Liver (tissue), 8 donors: ENCODE measurements at regions not wholly inside any gene's neighbourhood (a gene's known extent, or its start where the extent isn't known, plus 50 kb on each side); places are given as distances from the start of the nearest gene placed in this dataset.

Source experiments
- DNase-seq: peaks from one replicate; pipeline ENCODE4 v3.0.0-alpha.2; 2017; ENCODE audit warnings: low spot score
- H3K27ac ChIP-seq, 2 donors: one replicate each; pipeline ENCODE4 v1.7.0; 2013; ENCODE audit warnings: inconsistent platforms in 2 of 2, low read length in 2 of 2, control low read depth in 1 of 2, low read depth in 1 of 2, mild to moderate bottlenecking in 1 of 2
- H3K27me3 ChIP-seq, 4 donors: one replicate each; pipeline versions ENCODE4 v1.6.1 to v1.7.0; 2013; ENCODE audit warnings: low read length in 3 of 4, inconsistent platforms in 1 of 4, mild to moderate bottlenecking in 1 of 4, moderate library complexity in 1 of 4; ENCODE audit not compliant: control insufficient read depth in 4 of 4, insufficient read depth in 4 of 4
- H3K36me3 ChIP-seq, 4 donors: one replicate each; pipeline versions ENCODE4 v1.6.1 to v1.7.0; 2013; ENCODE audit warnings: low read length in 3 of 4, mild to moderate bottlenecking in 3 of 4, low read depth in 1 of 4, moderate library complexity in 1 of 4; ENCODE audit not compliant: control insufficient read depth in 4 of 4, insufficient read depth in 3 of 4
- H3K4me1 ChIP-seq, 4 donors: one replicate each; pipeline versions ENCODE4 v1.6.1 to v1.7.0; 2013; ENCODE audit warnings: low read length in 3 of 4, mild to moderate bottlenecking in 3 of 4, moderate library complexity in 1 of 4; ENCODE audit not compliant: control insufficient read depth in 4 of 4, insufficient read depth in 4 of 4
- H3K4me3 ChIP-seq, 3 donors: one replicate each; pipeline versions ENCODE4 v1.6.1 to v1.7.0; 2013; ENCODE audit warnings: low read length in 3 of 3, control low read depth in 1 of 3, low read depth in 1 of 3, mild to moderate bottlenecking in 1 of 3
- H3K9ac ChIP-seq, 2 donors: one replicate each; pipeline ENCODE4 v1.7.0; 2013; ENCODE audit warnings: low read length in 2 of 2, mild to moderate bottlenecking in 2 of 2, moderate library complexity in 2 of 2, control low read depth in 1 of 2, low read depth in 1 of 2
- H3K9me3 ChIP-seq, 4 donors: one replicate each; pipeline versions ENCODE4 v1.6.1 to v1.7.0; 2013; ENCODE audit warnings: low read length in 3 of 4; ENCODE audit not compliant: control insufficient read depth in 4 of 4
- EGR1 ChIP-seq, 2 donors: IDR thresholded peaks; 2 replicates each; pipeline ENCODE4 v1.6.1; 2016 to 2018; ENCODE audit warnings: antibody characterized with exemption in 2 of 2, low read depth in 2 of 2
- FOXA1 ChIP-seq: IDR thresholded peaks from 2 replicates; pipeline ENCODE4 v1.6.1; 2016; ENCODE audit warnings: antibody characterized with exemption
- FOXA2 ChIP-seq: IDR thresholded peaks from 2 replicates; pipeline ENCODE4 v1.6.1; 2016; ENCODE audit warnings: antibody characterized with exemption
- GABPA ChIP-seq, 2 donors: IDR thresholded peaks in 1 of 2; conservative IDR thresholded peaks in 1 of 2; 2 replicates each; pipeline ENCODE4 v1.6.1; 2016; ENCODE audit warnings: antibody characterized with exemption in 2 of 2, mild to moderate bottlenecking in 1 of 2, moderate library complexity in 1 of 2
- HNF4A ChIP-seq, 2 donors: conservative IDR thresholded peaks; 2 replicates each; pipeline ENCODE4 v1.6.1; 2016; ENCODE audit warnings: antibody characterized with exemption in 2 of 2, mild to moderate bottlenecking in 2 of 2
- HNF4G ChIP-seq: IDR thresholded peaks from 2 replicates; pipeline ENCODE4 v1.6.1; 2016; ENCODE audit warnings: antibody characterized with exemption
- JUND ChIP-seq, 2 donors: IDR thresholded peaks; 2 replicates each; pipeline ENCODE4 v1.6.1; 2016; ENCODE audit warnings: antibody characterized with exemption in 2 of 2
- NR2F2 ChIP-seq: IDR thresholded peaks from 2 replicates; pipeline ENCODE4 v1.6.1; 2016; ENCODE audit warnings: antibody characterized with exemption
- RAD21 ChIP-seq, 2 donors: IDR thresholded peaks; 2 replicates each; pipeline ENCODE4 v1.6.1; 2016; ENCODE audit warnings: antibody characterized with exemption in 2 of 2, mild to moderate bottlenecking in 2 of 2
- RXRA ChIP-seq, 2 donors: IDR thresholded peaks; 2 replicates each; pipeline ENCODE4 v1.6.1; 2017 to 2018; ENCODE audit warnings: antibody characterized with exemption in 2 of 2, mild to moderate bottlenecking in 1 of 2
- SP1 ChIP-seq: IDR thresholded peaks from 2 replicates; pipeline ENCODE4 v1.6.1; 2018; ENCODE audit warnings: antibody characterized with exemption, mild to moderate bottlenecking
- TAF1 ChIP-seq: conservative IDR thresholded peaks from 2 replicates; pipeline ENCODE4 v1.6.1; 2016; ENCODE audit warnings: antibody characterized with exemption, mild to moderate bottlenecking
- YY1 ChIP-seq: IDR thresholded peaks from 2 replicates; pipeline ENCODE4 v1.6.1; 2016; ENCODE audit warnings: antibody characterized with exemption, mild to moderate bottlenecking
- WGBS: extraction: QIAGEN DNeasy Blood & Tissue Kit; methylation state at CpG from one replicate; pipeline ENCODE4 v1.1.7; 2013; 5-methylcytosine and 5-hydroxymethylcytosine counted together
- TF ChIP-seq, protein P1 (sequence below): fragments of 150-350 bp; IDR thresholded peaks from 2 replicates; pipeline ENCODE4 v1.5.1; 2017; ENCODE audit warnings: improper control_type of control experiment, low read depth, low read length; ENCODE audit not compliant: missing input control
- TF ChIP-seq, protein P2 (sequence below): IDR thresholded peaks from 2 replicates; pipeline ENCODE4 v1.6.1; 2016; ENCODE audit warnings: antibody characterized with exemption
- TF ChIP-seq, protein P3 (sequence below): IDR thresholded peaks from 2 replicates; pipeline ENCODE4 v1.6.1; 2016; ENCODE audit warnings: antibody characterized with exemption
- TF ChIP-seq, protein P4 (sequence below): IDR thresholded peaks from 2 replicates; pipeline ENCODE4 v1.6.1; 2016; ENCODE audit warnings: antibody characterized with exemption, mild to moderate bottlenecking
- TF ChIP-seq, protein P5 (sequence below): IDR thresholded peaks from 2 replicates; pipeline ENCODE4 v1.6.1; 2016; ENCODE audit warnings: antibody characterized with exemption
- donor health status: healthy.
- donor health status: healthy.
- donor health status: healthy.
- donor health status: healthy.
- donor health status: healthy.

DNA sequence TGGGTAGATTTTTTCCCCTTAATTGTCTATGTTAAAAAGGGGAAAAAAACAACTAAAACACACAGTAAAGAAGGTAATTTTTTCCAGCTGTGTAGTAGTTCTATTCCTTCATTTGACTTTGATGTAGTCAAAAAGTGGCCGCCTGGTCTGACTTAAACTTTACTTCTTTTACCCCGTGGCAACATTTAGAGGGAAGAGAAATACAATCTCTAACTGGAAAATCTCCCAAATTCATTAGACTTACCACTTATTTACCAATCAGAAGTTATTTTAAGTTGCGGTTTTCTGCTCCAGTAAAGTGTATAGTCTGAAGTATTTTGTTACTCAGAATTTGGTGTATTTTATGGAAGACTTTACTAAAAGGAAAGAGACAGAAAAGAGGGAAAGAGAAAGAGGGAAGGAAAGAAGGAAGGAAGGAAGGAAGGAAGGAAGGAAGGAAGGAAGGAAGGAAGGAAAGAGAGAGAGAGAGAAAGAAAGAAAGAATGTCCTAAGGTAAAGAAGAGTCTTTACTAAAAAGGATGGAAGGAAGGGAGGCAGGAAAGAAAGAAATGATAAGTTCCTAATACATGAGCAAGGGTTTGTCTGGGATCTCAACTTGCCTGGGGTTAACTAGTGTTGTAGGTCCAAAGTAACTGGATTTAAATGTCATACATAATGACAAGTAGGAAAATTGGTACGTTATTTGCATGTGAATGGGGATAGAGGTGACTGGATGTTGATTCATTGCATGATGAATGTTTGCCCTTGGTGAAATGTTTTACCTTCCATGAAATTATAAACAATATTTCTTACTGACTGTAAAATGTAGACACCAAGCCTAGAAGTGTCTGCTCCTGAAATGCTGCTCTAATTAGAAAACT lies 135.1 kb downstream of the SAMD5 start:
- Histone ChIP-seq H3K27ac (no peak overlapping the region), H3K27me3 (no peaks in the 10 kb centered on the region), H3K9me3 (no peaks in the 10 kb centered on the region), H3K4me3 (no peak overlapping the region), H3K9ac (no peak overlapping the region), H3K36me3 (no peaks in the 10 kb centered on the region), H3K4me1 (no peaks in the 10 kb centered on the region)
- 85% methylated on average over 4 of the region's 4 CpGs for WGBS
- TF ChIP-seq HNF4A (conservative IDR thresholded peaks at IDR 0.05) = no peak
- TF ChIP-seq, protein P1, sequence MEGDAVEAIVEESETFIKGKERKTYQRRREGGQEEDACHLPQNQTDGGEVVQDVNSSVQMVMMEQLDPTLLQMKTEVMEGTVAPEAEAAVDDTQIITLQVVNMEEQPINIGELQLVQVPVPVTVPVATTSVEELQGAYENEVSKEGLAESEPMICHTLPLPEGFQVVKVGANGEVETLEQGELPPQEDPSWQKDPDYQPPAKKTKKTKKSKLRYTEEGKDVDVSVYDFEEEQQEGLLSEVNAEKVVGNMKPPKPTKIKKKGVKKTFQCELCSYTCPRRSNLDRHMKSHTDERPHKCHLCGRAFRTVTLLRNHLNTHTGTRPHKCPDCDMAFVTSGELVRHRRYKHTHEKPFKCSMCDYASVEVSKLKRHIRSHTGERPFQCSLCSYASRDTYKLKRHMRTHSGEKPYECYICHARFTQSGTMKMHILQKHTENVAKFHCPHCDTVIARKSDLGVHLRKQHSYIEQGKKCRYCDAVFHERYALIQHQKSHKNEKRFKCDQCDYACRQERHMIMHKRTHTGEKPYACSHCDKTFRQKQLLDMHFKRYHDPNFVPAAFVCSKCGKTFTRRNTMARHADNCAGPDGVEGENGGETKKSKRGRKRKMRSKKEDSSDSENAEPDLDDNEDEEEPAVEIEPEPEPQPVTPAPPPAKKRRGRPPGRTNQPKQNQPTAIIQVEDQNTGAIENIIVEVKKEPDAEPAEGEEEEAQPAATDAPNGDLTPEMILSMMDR = no peak
- TF ChIP-seq, protein P2, sequence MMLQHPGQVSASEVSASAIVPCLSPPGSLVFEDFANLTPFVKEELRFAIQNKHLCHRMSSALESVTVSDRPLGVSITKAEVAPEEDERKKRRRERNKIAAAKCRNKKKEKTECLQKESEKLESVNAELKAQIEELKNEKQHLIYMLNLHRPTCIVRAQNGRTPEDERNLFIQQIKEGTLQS = no peak
- TF ChIP-seq, protein P3, sequence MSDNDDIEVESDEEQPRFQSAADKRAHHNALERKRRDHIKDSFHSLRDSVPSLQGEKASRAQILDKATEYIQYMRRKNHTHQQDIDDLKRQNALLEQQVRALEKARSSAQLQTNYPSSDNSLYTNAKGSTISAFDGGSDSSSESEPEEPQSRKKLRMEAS = no peak
- DNase-seq = no peak

DNA sequence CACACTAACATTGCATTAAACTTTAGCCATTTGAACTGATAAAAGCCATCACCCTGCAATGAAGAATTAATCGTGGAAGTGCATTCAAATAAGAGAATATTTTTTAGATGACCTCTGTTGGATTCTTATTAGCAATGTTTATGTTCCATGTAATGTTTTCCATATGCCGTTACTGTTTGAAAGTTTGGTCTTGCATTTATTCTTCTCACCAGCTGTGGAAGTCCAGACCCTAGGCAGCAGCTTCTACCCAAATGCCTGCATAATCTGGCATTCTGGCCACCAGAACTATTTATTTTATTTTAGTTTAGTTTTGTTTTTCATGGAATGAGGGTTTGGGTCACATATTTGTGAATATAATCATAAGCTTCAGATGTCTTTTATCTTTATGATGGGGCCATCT lies 140.4 kb downstream of the SAMD5 start:
- DNase-seq = no peak
- TF ChIP-seq NR2F2 (no peak), SP1 (no peak), RAD21 (IDR thresholded peaks at IDR 0.05) (no peak), JUND (IDR thresholded peaks at IDR 0.05) (no peak), HNF4G (no peak), TAF1 (no peak), HNF4A (conservative IDR thresholded peaks at IDR 0.05) (no peak), FOXA1 (no peak), RXRA (IDR thresholded peaks at IDR 0.05) (no peak), FOXA2 (no peak), EGR1 (IDR thresholded peaks at IDR 0.05; ENCODE audit: low read depth in 2 of 2) (no peak), GABPA (IDR thresholded peaks at IDR 0.05 in 1 of 2, conservative IDR thresholded peaks at IDR 0.05 in 1 of 2) (no peak), YY1 (no peak)
- TF ChIP-seq, protein P1 = no peak
- TF ChIP-seq, protein P3 = no peak
- TF ChIP-seq, protein P2 = no peak
- TF ChIP-seq, protein P4, sequence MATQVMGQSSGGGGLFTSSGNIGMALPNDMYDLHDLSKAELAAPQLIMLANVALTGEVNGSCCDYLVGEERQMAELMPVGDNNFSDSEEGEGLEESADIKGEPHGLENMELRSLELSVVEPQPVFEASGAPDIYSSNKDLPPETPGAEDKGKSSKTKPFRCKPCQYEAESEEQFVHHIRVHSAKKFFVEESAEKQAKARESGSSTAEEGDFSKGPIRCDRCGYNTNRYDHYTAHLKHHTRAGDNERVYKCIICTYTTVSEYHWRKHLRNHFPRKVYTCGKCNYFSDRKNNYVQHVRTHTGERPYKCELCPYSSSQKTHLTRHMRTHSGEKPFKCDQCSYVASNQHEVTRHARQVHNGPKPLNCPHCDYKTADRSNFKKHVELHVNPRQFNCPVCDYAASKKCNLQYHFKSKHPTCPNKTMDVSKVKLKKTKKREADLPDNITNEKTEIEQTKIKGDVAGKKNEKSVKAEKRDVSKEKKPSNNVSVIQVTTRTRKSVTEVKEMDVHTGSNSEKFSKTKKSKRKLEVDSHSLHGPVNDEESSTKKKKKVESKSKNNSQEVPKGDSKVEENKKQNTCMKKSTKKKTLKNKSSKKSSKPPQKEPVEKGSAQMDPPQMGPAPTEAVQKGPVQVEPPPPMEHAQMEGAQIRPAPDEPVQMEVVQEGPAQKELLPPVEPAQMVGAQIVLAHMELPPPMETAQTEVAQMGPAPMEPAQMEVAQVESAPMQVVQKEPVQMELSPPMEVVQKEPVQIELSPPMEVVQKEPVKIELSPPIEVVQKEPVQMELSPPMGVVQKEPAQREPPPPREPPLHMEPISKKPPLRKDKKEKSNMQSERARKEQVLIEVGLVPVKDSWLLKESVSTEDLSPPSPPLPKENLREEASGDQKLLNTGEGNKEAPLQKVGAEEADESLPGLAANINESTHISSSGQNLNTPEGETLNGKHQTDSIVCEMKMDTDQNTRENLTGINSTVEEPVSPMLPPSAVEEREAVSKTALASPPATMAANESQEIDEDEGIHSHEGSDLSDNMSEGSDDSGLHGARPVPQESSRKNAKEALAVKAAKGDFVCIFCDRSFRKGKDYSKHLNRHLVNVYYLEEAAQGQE = no peak
- TF ChIP-seq, protein P5, sequence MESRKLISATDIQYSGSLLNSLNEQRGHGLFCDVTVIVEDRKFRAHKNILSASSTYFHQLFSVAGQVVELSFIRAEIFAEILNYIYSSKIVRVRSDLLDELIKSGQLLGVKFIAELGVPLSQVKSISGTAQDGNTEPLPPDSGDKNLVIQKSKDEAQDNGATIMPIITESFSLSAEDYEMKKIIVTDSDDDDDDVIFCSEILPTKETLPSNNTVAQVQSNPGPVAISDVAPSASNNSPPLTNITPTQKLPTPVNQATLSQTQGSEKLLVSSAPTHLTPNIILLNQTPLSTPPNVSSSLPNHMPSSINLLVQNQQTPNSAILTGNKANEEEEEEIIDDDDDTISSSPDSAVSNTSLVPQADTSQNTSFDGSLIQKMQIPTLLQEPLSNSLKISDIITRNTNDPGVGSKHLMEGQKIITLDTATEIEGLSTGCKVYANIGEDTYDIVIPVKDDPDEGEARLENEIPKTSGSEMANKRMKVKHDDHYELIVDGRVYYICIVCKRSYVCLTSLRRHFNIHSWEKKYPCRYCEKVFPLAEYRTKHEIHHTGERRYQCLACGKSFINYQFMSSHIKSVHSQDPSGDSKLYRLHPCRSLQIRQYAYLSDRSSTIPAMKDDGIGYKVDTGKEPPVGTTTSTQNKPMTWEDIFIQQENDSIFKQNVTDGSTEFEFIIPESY = no peak

More for the DNA sequence above, 140.4 kb downstream of the SAMD5 start:
- H3K4me1 ChIP-seq = peaks cover 0 to 5% (median 0%) of the 10 kb centered on the region in 4 donors
- H3K9ac ChIP-seq = no peak overlapping the region
- no peak overlapping the region for H3K4me3 ChIP-seq
- no peak overlapping the region for H3K27ac ChIP-seq
- H3K27me3 ChIP-seq = no peaks in the 10 kb centered on the region
- 76% methylated on average over 2 of the region's 2 CpGs for WGBS
- H3K9me3 ChIP-seq = no peaks in the 10 kb centered on the region
- no peaks in the 10 kb centered on the region for H3K36me3 ChIP-seq
